ENCODE measurements at regions not wholly inside any gene's neighbourhood (a gene's known extent, or its start where the extent isn't known, plus 50 kb on each side); places are given as distances from the start of the nearest gene placed in this dataset.

DNA sequence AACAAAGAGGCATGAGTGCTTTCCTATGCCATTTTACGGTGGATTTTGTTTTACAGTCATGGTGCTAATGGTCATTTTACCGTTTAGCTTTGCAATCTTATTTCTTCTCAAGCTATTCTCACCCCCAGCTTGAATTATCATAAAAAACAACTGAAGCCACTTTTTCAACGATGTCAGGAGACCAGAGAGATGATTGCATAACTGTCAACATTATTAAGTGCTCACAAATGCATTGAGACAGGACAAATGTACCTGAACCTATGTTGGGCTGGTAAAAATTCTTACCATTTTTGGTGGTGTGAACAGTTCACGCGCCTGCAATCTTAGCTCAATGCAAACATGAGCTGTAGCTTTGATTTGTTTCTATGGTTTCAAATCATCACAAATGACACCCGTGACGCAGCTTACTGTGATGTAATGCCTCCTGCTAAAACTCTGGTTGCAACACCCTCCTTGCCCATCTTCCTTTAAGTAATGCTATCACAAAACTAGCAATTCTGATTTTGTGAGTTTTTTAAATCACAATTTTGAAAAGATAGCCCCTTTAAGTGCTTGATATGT, 104.4 kb downstream of the UCHL5 start:
- H3K4me1 Mint-ChIP-seq = peaks cover 8% of the 10 kb centered on the region
- DNase-seq (ENCODE audit: low spot score in 2 of 2, unreplicated experiment in 2 of 2) = no peak
- no peaks in the 10 kb centered on the region for H3K9me3 Mint-ChIP-seq
- H3K27me3 Mint-ChIP-seq (ENCODE audit: low read depth) = no peaks in the 10 kb centered on the region
- no peak overlapping the region for H3K27ac Mint-ChIP-seq
- TF ChIP-seq CTCF (IDR thresholded peaks at IDR 0.05; ENCODE audit: unreplicated experiment) = no peak
- H3K36me3 Mint-ChIP-seq = no peaks in the 10 kb centered on the region
- no peak overlapping the region for H3K4me3 Mint-ChIP-seq

GRCh38 chr1:192958350-192958749, 100.8 kb downstream of the UCHL5 start:
- Mint-ChIP-seq H3K4me1 (peaks cover 6% of the 10 kb centered on the region), H3K27me3 (ENCODE audit: low read depth) (no peaks in the 10 kb centered on the region), H3K36me3 (no peaks in the 10 kb centered on the region), H3K4me3 (no peak overlapping the region), H3K9me3 (peaks cover 3% of the 10 kb centered on the region), H3K27ac (no peak overlapping the region)
- DNase-seq (ENCODE audit: low spot score in 2 of 2, unreplicated experiment in 2 of 2) = no peak
- TF ChIP-seq CTCF (IDR thresholded peaks at IDR 0.05; ENCODE audit: unreplicated experiment) = no peak

DNA sequence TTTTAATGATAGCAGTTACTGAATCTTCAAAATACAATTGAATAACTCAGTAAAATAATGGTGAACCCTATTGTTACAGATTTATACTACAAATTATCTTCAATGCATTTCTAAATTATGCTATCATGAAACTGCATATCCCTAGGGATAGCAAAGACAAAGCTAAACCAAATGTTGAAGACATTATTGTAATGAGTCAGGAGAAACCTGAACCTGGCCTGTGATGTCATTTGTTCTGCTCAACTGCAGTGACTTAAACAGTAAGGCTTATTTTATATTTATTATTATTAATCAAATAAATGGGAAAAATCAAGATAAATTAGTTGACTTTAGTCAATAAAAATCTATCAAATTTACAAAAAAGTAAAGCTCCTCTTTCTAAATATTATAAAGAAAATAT, 100.3 kb downstream of the UCHL5 start:
- Mint-ChIP-seq H3K27me3 (ENCODE audit: low read depth) (no peaks in the 10 kb centered on the region), H3K4me1 (peaks cover 6% of the 10 kb centered on the region), H3K27ac (no peak overlapping the region), H3K9me3 (peaks cover 3% of the 10 kb centered on the region), H3K36me3 (no peaks in the 10 kb centered on the region), H3K4me3 (no peak overlapping the region)
- no peak for TF ChIP-seq CTCF (IDR thresholded peaks at IDR 0.05; ENCODE audit: unreplicated experiment)
- no peak for DNase-seq (ENCODE audit: low spot score in 2 of 2, unreplicated experiment in 2 of 2)

DNA sequence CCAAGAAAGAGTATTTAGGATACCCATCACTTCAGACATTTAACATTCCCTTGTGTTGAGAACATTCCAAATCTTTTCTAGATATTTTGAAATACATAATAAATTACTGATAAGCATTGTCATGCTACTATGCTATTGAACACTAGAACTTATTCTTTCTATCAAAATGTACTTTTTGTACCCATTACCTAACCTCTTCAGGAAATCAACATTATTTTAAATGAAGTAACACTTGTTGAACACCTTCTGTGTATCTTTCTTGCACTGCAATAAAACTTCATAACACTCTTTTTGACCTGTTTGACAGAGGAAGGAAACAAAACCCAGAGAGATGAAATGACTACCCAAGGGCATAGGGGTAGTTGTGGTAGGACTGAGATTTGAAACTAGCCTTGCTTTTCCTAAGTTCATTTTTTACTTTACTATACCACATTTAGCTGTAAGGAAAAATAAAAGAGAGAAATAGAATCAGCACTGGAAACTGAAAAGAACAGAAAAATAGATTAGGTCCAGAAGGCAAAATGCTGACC, 99.4 kb downstream of the UCHL5 start:
- Mint-ChIP-seq H3K4me1 (peaks cover 6% of the 10 kb centered on the region), H3K27ac (no peak overlapping the region), H3K4me3 (no peak overlapping the region), H3K27me3 (ENCODE audit: low read depth) (no peaks in the 10 kb centered on the region), H3K9me3 (peaks cover 3% of the 10 kb centered on the region), H3K36me3 (no peaks in the 10 kb centered on the region)
- no peak for DNase-seq (ENCODE audit: low spot score in 2 of 2, unreplicated experiment in 2 of 2)
- no peak for TF ChIP-seq CTCF (IDR thresholded peaks at IDR 0.05; ENCODE audit: unreplicated experiment)

All from mesothelial cell of epicardium (in vitro differentiated cells).